ENCODE measurements at regions not wholly inside any gene's neighbourhood (a gene's known extent, or its start where the extent isn't known, plus 50 kb on each side); places are given as distances from the start of the nearest gene placed in this dataset.

DNA sequence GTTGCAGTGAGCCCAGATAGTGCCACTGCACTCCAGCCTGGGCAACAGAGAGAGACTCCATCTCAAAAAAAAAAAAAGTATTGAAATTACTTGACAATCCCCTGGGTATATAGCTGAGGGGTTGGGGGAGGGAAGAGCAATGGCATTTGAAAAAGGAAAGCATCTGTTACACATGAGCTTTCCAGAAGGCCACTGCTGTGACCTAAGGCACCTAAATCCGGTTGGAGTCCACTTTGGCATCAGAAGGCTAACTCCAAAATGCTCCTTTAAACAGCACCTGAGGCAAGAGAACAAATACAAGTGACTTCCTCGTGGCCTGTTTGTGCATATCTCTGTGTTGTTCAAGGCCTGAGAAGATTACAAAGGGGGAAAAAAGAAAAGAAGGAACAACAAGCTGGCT lies 74.8 kb upstream of the PALS2 start:
- TF ChIP-seq TAF1 (IDR thresholded peaks at IDR 0.05; ENCODE audit: borderline replicate concordance, insufficient read depth, low read length) (no peak), FOXP2 (optimal IDR thresholded peaks at IDR 0.05; ENCODE audit: borderline replicate concordance, extremely low read depth, extremely low read length, insufficient read depth) (no peak), SIN3A (IDR thresholded peaks at IDR 0.05; ENCODE audit: borderline replicate concordance, insufficient read depth, low read length) (no peak), POLR2AphosphoS5 (IDR thresholded peaks at IDR 0.05; ENCODE audit: low read depth, low read length) (no peak), REST (IDR thresholded peaks at IDR 0.05; ENCODE audit: insufficient read depth in 1 of 2, low read depth in 2 of 2, low read length in 2 of 2) (no peak)

DNA sequence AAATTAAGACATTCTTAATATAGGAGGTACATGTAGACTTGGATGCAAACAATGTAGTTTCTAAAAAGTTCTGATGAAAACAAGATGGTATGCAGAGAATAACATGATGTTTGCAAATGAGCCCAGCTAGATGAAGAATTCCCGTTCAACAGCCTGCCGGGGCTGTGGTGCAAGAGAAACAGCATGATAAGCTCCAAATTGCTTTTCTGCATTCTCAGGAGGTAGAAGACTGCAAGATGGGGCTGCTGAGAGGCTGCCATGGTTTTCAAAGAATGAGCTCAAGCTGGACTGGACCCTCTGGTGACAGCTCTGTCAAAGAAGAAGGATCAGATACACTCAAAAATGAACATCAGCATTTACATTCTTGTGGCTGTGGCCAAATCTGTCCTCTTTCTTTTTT lies 73.4 kb upstream of the PALS2 start:
- TF ChIP-seq FOXP2 (optimal IDR thresholded peaks at IDR 0.05; ENCODE audit: borderline replicate concordance, extremely low read depth, extremely low read length, insufficient read depth) (no peak), TAF1 (IDR thresholded peaks at IDR 0.05; ENCODE audit: borderline replicate concordance, insufficient read depth, low read length) (no peak), POLR2AphosphoS5 (IDR thresholded peaks at IDR 0.05; ENCODE audit: low read depth, low read length) (no peak), REST (IDR thresholded peaks at IDR 0.05; ENCODE audit: insufficient read depth in 1 of 2, low read depth in 2 of 2, low read length in 2 of 2) (no peak), SIN3A (IDR thresholded peaks at IDR 0.05; ENCODE audit: borderline replicate concordance, insufficient read depth, low read length) (no peak)

- no peak for TF ChIP-seq POLR2AphosphoS5 (IDR thresholded peaks at IDR 0.05; ENCODE audit: low read depth, low read length)
- no peak for TF ChIP-seq TAF1 (IDR thresholded peaks at IDR 0.05; ENCODE audit: borderline replicate concordance, insufficient read depth, low read length)
- TF ChIP-seq FOXP2 (optimal IDR thresholded peaks at IDR 0.05; ENCODE audit: borderline replicate concordance, extremely low read depth, extremely low read length, insufficient read depth): no peak
- no peak for TF ChIP-seq SIN3A (IDR thresholded peaks at IDR 0.05; ENCODE audit: borderline replicate concordance, insufficient read depth, low read length)
- no peak for TF ChIP-seq REST (IDR thresholded peaks at IDR 0.05; ENCODE audit: insufficient read depth in 1 of 2, low read depth in 2 of 2, low read length in 2 of 2)
Measured at GRCh38 chr7:24500599-24500998, 72.7 kb upstream of the PALS2 start.

DNA sequence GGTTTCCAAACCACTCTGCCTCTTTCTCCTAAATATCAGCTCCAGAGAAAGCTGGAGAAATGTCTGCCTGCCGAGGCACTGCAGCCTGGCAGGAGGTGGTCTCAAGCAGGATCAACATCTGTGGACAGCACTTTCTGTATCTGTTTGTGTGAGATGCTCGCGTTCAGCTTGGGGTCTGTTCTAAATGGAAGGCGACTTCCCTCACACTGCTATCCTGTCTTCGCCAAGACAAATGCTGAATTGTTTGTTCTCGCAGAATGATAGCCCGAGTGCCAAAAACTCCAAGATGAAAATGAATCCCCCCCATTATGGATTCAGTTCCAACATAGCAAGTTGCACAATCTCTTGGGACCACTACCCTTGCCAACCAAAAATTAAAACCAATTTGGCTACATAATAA lies 72.2 kb upstream of the PALS2 start:
- TF ChIP-seq SIN3A (IDR thresholded peaks at IDR 0.05; ENCODE audit: borderline replicate concordance, insufficient read depth, low read length) (no peak), TAF1 (IDR thresholded peaks at IDR 0.05; ENCODE audit: borderline replicate concordance, insufficient read depth, low read length) (no peak), FOXP2 (optimal IDR thresholded peaks at IDR 0.05; ENCODE audit: borderline replicate concordance, extremely low read depth, extremely low read length, insufficient read depth) (no peak), REST (IDR thresholded peaks at IDR 0.05; ENCODE audit: insufficient read depth in 1 of 2, low read depth in 2 of 2, low read length in 2 of 2) (no peak), POLR2AphosphoS5 (IDR thresholded peaks at IDR 0.05; ENCODE audit: low read depth, low read length) (no peak)

All from PFSK-1 (cell line).